ENCODE measurements at regions not wholly inside any gene's neighbourhood (a gene's known extent, or its start where the extent isn't known, plus 50 kb on each side); places are given as distances from the start of the nearest gene placed in this dataset.

GRCh38 chr7:33722383-33723101 is 182.8 kb upstream of the BMPER start:
- DNase-seq (ENCODE audit: low read depth): no peak
- TF ChIP-seq, protein P1, sequence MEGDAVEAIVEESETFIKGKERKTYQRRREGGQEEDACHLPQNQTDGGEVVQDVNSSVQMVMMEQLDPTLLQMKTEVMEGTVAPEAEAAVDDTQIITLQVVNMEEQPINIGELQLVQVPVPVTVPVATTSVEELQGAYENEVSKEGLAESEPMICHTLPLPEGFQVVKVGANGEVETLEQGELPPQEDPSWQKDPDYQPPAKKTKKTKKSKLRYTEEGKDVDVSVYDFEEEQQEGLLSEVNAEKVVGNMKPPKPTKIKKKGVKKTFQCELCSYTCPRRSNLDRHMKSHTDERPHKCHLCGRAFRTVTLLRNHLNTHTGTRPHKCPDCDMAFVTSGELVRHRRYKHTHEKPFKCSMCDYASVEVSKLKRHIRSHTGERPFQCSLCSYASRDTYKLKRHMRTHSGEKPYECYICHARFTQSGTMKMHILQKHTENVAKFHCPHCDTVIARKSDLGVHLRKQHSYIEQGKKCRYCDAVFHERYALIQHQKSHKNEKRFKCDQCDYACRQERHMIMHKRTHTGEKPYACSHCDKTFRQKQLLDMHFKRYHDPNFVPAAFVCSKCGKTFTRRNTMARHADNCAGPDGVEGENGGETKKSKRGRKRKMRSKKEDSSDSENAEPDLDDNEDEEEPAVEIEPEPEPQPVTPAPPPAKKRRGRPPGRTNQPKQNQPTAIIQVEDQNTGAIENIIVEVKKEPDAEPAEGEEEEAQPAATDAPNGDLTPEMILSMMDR (IDR thresholded peaks at IDR 0.05; ENCODE audit: low read depth, low read length, missing control alignments): no peak
- in situ Hi-C loops (cut with HindIII; ENCODE audit: low sequenced_read_pairs): no loop called here
- no peak overlapping the region for H3K4me3 ChIP-seq (ENCODE audit: low read depth, low read length)

GRCh38 chr7:33724201-33724600 is 181.1 kb upstream of the BMPER start:
- in situ Hi-C loops (cut with HindIII; ENCODE audit: low sequenced_read_pairs): no loop called here

GRCh38 chr7:33725111-33726025 is 180.0 kb upstream of the BMPER start:
- TF ChIP-seq, protein P1 (IDR thresholded peaks at IDR 0.05; ENCODE audit: low read depth, low read length, missing control alignments): no peak

More at GRCh38 chr7:33724201-33724600, 181.1 kb upstream of the BMPER start:
- no peak for DNase-seq (ENCODE audit: low read depth)
- no peak overlapping the region for H3K4me3 ChIP-seq (ENCODE audit: low read depth, low read length)
- TF ChIP-seq, protein P1 (IDR thresholded peaks at IDR 0.05; ENCODE audit: low read depth, low read length, missing control alignments): no peak

DNA sequence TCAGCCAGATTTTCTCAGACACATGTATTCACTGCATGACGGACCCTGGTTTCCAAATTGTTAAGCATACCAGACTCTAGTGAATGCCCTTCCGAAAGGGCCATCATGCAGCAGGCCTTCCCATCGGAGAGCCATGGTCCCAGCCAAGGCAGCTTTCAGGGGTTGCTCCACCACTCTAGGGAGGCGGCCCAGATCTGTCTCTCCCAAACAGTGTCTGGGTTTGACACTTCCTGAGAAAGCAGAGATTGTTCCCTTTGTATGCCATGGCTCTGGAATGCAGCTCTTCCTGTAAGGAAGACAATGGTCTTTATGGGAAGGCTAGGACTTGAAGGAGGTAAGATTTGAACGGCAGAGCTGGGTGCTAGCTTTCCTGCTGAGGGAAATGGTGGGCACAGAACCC is 178.8 kb upstream of the BMPER start:
- TF ChIP-seq, protein P1 (IDR thresholded peaks at IDR 0.05; ENCODE audit: low read depth, low read length, missing control alignments): no peak
- DNase-seq (ENCODE audit: low read depth): no peak
- H3K4me3 ChIP-seq (ENCODE audit: low read depth, low read length): no peak overlapping the region
- in situ Hi-C loops (cut with HindIII; ENCODE audit: low sequenced_read_pairs): no loop called here

More at GRCh38 chr7:33725111-33726025, 180.0 kb upstream of the BMPER start:
- no peak overlapping the region for H3K4me3 ChIP-seq (ENCODE audit: low read depth, low read length)
- in situ Hi-C loops (cut with HindIII; ENCODE audit: low sequenced_read_pairs): no loop called here
- DNase-seq (ENCODE audit: low read depth): no peak

GRCh38 chr7:33727315-33727714 is 178.0 kb upstream of the BMPER start:
- no peak for DNase-seq (ENCODE audit: low read depth)
- in situ Hi-C loops (cut with HindIII; ENCODE audit: low sequenced_read_pairs): no loop called here
- TF ChIP-seq, protein P1 (IDR thresholded peaks at IDR 0.05; ENCODE audit: low read depth, low read length, missing control alignments): no peak
- no peak overlapping the region for H3K4me3 ChIP-seq (ENCODE audit: low read depth, low read length)

GRCh38 chr7:33728873-33729551 is 176.3 kb upstream of the BMPER start:
- in situ Hi-C loops (cut with HindIII; ENCODE audit: low sequenced_read_pairs): no loop called here
- TF ChIP-seq, protein P1 (IDR thresholded peaks at IDR 0.05; ENCODE audit: low read depth, low read length, missing control alignments): no peak
- DNase-seq (ENCODE audit: low read depth): no peak
- no peak overlapping the region for H3K4me3 ChIP-seq (ENCODE audit: low read depth, low read length)
